NT2/D1 (cell line): ENCODE measurements at regions not wholly inside any gene's neighbourhood (a gene's known extent, or its start where the extent isn't known, plus 50 kb on each side); places are given as distances from the start of the nearest gene placed in this dataset.

Source experiments
- DNase-seq: peaks from one replicate; pipeline ENCODE4 v3.0.0-alpha.2; 2011; ENCODE audit warnings: low read depth, low spot score
- H3K27me3 ChIP-seq: 2 replicates; pipeline ENCODE4 v1.6.0; 2011; ENCODE audit warnings: mild to moderate bottlenecking; ENCODE audit not compliant: insufficient read length, insufficient read depth
- H3K36me3 ChIP-seq: 2 replicates; pipeline ENCODE4 v1.6.1; 2011; ENCODE audit warnings: mild to moderate bottlenecking, low read length, mixed read lengths; ENCODE audit not compliant: insufficient read depth, insufficient read length
- H3K4me1 ChIP-seq: 2 replicates; pipeline ENCODE4 v1.5.1; 2011; ENCODE audit not compliant: insufficient read depth, insufficient read length
- H3K4me3 ChIP-seq: 2 replicates; pipeline ENCODE4 v1.5.1; 2011; ENCODE audit warnings: low read depth; ENCODE audit not compliant: insufficient read length
- H3K9ac ChIP-seq: 2 replicates; pipeline ENCODE4 v1.6.0; 2011; ENCODE audit warnings: low read depth; ENCODE audit not compliant: insufficient read length
- H3K9me3 ChIP-seq: 2 replicates; pipeline ENCODE4 v1.5.1; 2011; ENCODE audit warnings: mild to moderate bottlenecking, low read length; ENCODE audit not compliant: insufficient read depth
- SUZ12 ChIP-seq: IDR thresholded peaks from 2 replicates; pipeline ENCODE4 v1.6.1; 2011; ENCODE audit not compliant: insufficient read length, insufficient read depth; ENCODE audit errors: extremely low read depth
- YY1 ChIP-seq: IDR thresholded peaks from 2 replicates; pipeline ENCODE4 v1.6.1; 2011; ENCODE audit not compliant: insufficient read length, insufficient read depth
- ZNF274 ChIP-seq: IDR thresholded peaks from 2 replicates; pipeline ENCODE4 v1.6.1; 2011; ENCODE audit warnings: mild to moderate bottlenecking, low read depth, low read length

DNA sequence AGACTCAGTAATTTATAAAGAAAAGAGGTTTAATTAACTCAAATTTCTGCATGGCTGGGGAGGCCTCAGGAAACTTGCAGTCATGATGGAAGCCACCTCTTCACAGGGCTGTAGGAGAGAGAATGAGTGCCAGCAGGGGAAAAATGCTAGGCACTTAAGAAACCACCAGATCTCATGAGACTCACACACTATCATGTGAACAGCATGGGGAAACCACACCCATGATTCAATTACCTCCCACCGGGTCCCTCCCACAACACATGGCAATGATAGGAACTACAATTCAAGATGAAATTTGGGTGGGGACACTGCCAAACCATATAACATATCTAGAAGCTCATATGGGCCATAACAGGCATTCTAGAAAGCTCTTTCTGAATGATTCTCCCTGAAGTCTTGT, 190.3 kb downstream of the WNT5A start:
- no peak overlapping the region for H3K9ac ChIP-seq
- no peak overlapping the region for H3K4me3 ChIP-seq
- H3K4me1 ChIP-seq, result peaks cover 4% of the 10 kb centered on the region
- H3K36me3 ChIP-seq, result no peaks in the 10 kb centered on the region
- TF ChIP-seq SUZ12, result no peak
- no peak for TF ChIP-seq ZNF274
- no peak for TF ChIP-seq YY1
- no peaks in the 10 kb centered on the region for H3K27me3 ChIP-seq
- DNase-seq, result no peak
- no peaks in the 10 kb centered on the region for H3K9me3 ChIP-seq

- no peak for TF ChIP-seq YY1
- no peak for TF ChIP-seq ZNF274
- no peak for TF ChIP-seq SUZ12
- DNase-seq, result no peak
- H3K4me3 ChIP-seq, result no peak overlapping the region
- no peaks in the 10 kb centered on the region for H3K27me3 ChIP-seq
- no peaks in the 10 kb centered on the region for H3K9me3 ChIP-seq
- no peak overlapping the region for H3K9ac ChIP-seq
- no peaks in the 10 kb centered on the region for H3K36me3 ChIP-seq
- peaks cover 4% of the 10 kb centered on the region for H3K4me1 ChIP-seq
These were observed 191.1 kb downstream of the WNT5A start for GRCh38 chr3:55296030-55296429.

- TF ChIP-seq ZNF274, result no peak
- TF ChIP-seq YY1, result no peak
- no peak for TF ChIP-seq SUZ12
- no peak for DNase-seq
These were observed 192.5 kb downstream of the WNT5A start for GRCh38 chr3:55294557-55294956.

DNA sequence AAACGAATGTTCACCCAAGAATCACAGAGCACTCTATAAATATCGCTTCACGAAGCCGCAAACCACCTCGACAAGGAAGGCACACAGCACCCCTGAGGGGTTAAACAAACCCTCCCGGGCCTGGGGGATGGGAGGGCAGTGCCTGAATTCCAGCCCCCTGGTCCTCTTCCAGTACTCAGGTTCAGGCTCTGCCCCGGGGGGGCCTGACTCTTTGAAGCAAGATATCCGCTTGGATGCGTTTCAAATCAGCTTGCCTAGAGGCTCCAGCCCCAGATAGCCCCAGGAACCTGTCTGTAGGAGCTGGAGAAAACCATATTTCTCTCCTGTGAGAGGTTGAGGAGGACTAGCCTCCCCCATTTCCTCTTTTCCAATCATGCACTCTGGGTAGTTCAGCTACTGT, 194.7 kb downstream of the WNT5A start:
- peaks cover 4% of the 10 kb centered on the region for H3K4me1 ChIP-seq
- no peak for DNase-seq
- H3K9me3 ChIP-seq, result no peaks in the 10 kb centered on the region
- no peak overlapping the region for H3K9ac ChIP-seq
- no peak for TF ChIP-seq SUZ12
- no peak for TF ChIP-seq ZNF274
- TF ChIP-seq YY1, result no peak
- H3K27me3 ChIP-seq, result no peaks in the 10 kb centered on the region
- no peaks in the 10 kb centered on the region for H3K36me3 ChIP-seq
- no peak overlapping the region for H3K4me3 ChIP-seq

More at GRCh38 chr3:55294557-55294956, 192.5 kb downstream of the WNT5A start:
- H3K9ac ChIP-seq, result no peak overlapping the region
- H3K4me1 ChIP-seq, result peaks cover 4% of the 10 kb centered on the region
- no peaks in the 10 kb centered on the region for H3K9me3 ChIP-seq
- no peak overlapping the region for H3K4me3 ChIP-seq
- H3K36me3 ChIP-seq, result no peaks in the 10 kb centered on the region
- H3K27me3 ChIP-seq, result no peaks in the 10 kb centered on the region

DNA sequence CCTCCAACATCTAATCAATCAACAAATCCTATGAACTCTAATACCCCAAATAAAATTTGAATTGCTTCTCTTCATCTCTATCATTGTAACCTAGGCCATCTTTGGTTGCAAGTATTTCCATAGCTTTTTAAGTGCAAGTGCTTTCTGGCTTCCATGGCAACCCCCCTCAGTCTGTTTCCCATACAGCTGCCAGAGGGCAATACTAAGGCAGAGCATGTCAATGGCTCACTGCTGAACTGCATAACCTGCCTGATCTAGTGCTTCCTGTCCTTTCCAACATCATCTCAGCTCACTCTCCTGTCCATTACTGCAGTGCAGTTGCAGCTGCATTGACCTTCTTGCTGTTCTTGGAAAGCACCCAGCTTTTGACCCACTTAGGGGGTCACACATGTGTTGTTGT, 198.4 kb downstream of the WNT5A start:
- TF ChIP-seq SUZ12, result no peak
- TF ChIP-seq YY1, result no peak
- no peak for TF ChIP-seq ZNF274
- Histone ChIP-seq H3K36me3 (no peaks in the 10 kb centered on the region), H3K9ac (no peak overlapping the region), H3K9me3 (no peaks in the 10 kb centered on the region), H3K4me3 (no peak overlapping the region), H3K4me1 (peaks cover 4% of the 10 kb centered on the region), H3K27me3 (no peaks in the 10 kb centered on the region)
- no peak for DNase-seq

DNA sequence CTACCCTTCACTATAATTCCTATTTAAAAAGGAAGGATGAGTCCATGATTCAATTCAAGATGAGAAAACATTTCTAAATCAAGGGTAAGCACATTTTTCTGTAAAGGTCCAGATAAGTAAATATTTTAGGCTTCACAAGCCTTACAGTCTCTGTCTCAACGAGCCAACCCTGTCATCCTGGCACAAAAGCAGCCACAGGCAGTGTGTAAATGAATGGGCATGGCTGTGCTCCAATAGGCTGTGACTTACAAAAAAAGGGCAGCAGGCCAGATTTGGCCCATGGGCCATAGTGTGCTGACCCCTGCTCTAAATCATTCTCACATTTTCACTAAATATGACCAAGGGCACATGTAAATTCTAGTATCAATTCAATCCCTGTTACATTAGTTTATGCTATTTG, 200.4 kb downstream of the WNT5A start:
- H3K36me3 ChIP-seq, result no peaks in the 10 kb centered on the region
- no peaks in the 10 kb centered on the region for H3K27me3 ChIP-seq
- H3K9me3 ChIP-seq, result no peaks in the 10 kb centered on the region
- no peak overlapping the region for H3K9ac ChIP-seq
- no peak for TF ChIP-seq SUZ12
- no peak for TF ChIP-seq ZNF274
- no peak for TF ChIP-seq YY1
- no peak overlapping the region for H3K4me3 ChIP-seq
- no peak for DNase-seq
- no peaks in the 10 kb centered on the region for H3K4me1 ChIP-seq

DNA sequence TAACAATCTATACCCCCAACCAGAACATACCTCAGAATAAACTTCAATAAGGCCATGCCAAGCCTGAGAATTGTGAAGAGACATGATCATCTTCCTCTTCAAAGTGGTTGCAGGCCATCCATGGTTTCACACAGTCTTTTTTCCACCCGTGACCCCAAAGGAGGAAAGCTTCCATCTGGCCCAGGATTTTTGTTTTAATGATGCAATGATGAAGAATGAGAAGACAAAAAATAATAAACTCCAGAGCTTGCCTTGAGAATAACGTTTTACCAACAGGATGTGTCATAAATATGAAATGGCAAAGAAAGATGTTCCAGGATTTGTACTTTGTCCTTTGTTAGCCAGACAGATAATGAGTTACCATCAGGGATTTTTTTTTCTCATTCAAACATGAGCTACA, 201.9 kb downstream of the WNT5A start:
- TF ChIP-seq YY1 (no peak), SUZ12 (no peak), ZNF274 (no peak)
- no peak for DNase-seq
- H3K4me3 ChIP-seq, result no peak overlapping the region

GRCh38 chr3:55283441-55283925, 203.6 kb downstream of the WNT5A start:
- no peak for TF ChIP-seq YY1
- no peak for TF ChIP-seq SUZ12
- TF ChIP-seq ZNF274, result no peak
- no peaks in the 10 kb centered on the region for H3K36me3 ChIP-seq
- H3K9ac ChIP-seq, result no peak overlapping the region
- H3K27me3 ChIP-seq, result no peaks in the 10 kb centered on the region
- DNase-seq, result no peak
- H3K4me3 ChIP-seq, result no peak overlapping the region
- H3K4me1 ChIP-seq, result no peaks in the 10 kb centered on the region
- H3K9me3 ChIP-seq, result no peaks in the 10 kb centered on the region

More for the DNA sequence above, 201.9 kb downstream of the WNT5A start:
- H3K36me3 ChIP-seq, result no peaks in the 10 kb centered on the region
- no peaks in the 10 kb centered on the region for H3K9me3 ChIP-seq
- H3K4me1 ChIP-seq, result no peaks in the 10 kb centered on the region
- H3K9ac ChIP-seq, result no peak overlapping the region
- no peaks in the 10 kb centered on the region for H3K27me3 ChIP-seq
